ENCODE measurements at regions not wholly inside any gene's neighbourhood (a gene's known extent, or its start where the extent isn't known, plus 50 kb on each side); places are given as distances from the start of the nearest gene placed in this dataset.

GRCh38 chr1:84090447-84091245 is 53.4 kb upstream of the PRKACB start:
- no peak for DNase-seq (ENCODE audit: extremely low read depth in 1 of 2, low read depth in 1 of 2)

- no peak for DNase-seq (ENCODE audit: extremely low read depth in 1 of 2, low read depth in 1 of 2)
Measured at GRCh38 chr1:84089867-84090266, 54.2 kb upstream of the PRKACB start.

- no peak for DNase-seq (ENCODE audit: extremely low read depth in 1 of 2, low read depth in 1 of 2)
Measured at GRCh38 chr1:84089465-84089864, 54.6 kb upstream of the PRKACB start.

- DNase-seq (ENCODE audit: extremely low read depth in 1 of 2, low read depth in 1 of 2) = no peak
Measured at GRCh38 chr1:84086616-84087015, 57.5 kb upstream of the PRKACB start.

DNA sequence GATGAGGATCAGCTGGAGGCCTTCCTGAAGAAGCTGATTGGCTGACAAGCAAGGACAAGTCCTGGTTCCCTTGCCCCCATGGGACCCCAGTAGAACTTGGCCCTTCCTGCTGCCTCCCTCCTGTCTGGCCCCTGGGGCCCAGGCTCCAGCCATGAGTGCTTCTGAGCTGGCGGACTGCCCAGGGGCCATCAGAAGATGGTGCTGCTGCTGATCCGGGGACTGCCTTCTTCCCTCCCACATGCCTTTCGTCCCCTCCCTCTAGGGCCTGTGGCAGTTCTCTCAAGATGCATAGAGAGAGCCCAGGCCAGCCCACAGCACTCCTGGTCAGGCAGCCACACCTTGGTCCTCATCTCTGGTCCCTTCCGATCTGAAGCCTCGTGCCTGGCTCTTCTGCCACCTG is 57.9 kb upstream of the PRKACB start:
- no peak for DNase-seq (ENCODE audit: extremely low read depth in 1 of 2, low read depth in 1 of 2)

- no peak for DNase-seq (ENCODE audit: extremely low read depth in 1 of 2, low read depth in 1 of 2)
Measured at GRCh38 chr1:84083307-84083706, 60.8 kb upstream of the PRKACB start.

DNA sequence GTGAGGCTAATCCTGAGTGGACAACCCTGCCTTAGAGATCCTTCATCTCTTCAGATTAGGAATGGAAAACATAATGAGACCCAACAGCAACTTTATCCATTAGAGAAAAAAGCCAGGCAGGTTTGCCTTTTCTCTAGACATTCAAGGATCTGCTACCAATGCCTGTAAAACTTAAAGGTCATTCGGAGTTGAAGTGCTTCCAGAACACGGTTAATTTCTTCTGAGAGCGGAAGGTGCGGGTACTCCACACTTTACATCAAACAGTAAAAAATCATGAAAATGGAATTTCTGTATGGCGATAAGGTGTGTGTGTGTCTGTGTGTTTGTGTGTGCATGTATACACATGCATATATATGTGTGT is 65.2 kb upstream of the PRKACB start:
- no peak for DNase-seq (ENCODE audit: extremely low read depth in 1 of 2, low read depth in 1 of 2)

DNA sequence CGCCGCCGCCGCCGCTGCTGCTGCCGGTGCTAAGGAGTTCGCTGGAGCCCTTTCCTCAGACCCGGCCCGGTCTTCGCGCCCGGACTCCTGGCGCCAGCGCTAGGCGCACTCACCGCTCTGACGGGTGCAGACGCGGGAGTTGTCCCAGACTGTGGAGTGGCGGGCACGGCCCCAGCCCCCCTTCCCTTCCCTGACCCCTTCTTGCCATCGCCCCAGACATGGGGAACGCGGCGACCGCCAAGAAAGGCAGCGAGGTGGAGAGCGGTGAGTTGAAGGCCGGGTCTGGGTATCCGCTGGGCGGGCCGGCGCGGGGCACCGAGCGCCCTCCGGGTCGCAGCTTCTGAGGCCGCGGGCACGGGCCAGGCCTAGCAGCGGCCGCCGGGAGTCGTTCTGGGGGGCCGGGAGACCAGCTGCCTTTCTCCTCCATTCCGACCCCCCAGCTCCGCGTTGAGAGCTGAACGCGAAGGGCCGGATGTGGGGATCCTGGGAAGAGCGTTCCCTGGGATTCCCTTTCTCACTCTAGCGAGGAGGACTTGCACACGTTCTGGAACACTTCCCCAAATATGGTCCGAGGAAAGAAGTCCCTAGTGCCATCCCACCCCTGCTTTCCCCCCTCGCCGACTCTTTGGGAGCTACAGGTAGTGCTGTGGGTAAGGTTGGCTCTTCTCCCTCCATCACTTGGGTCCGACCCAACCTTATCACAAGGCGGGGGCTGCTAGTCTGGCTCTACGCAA is 65.8 kb upstream of the PRKACB start:
- peak in 1 of 2 donors; percentile 1 for DNase-seq (ENCODE audit: extremely low read depth in 1 of 2, low read depth in 1 of 2)

- peak; percentile 56 to 68 for DNase-seq (ENCODE audit: extremely low read depth in 1 of 2, low read depth in 1 of 2)
Measured at GRCh38 chr1:84077476-84078107, 66.5 kb upstream of the PRKACB start.

GRCh38 chr1:84073266-84073665 is 70.8 kb upstream of the PRKACB start:
- no peak for DNase-seq (ENCODE audit: extremely low read depth in 1 of 2, low read depth in 1 of 2)

DNA sequence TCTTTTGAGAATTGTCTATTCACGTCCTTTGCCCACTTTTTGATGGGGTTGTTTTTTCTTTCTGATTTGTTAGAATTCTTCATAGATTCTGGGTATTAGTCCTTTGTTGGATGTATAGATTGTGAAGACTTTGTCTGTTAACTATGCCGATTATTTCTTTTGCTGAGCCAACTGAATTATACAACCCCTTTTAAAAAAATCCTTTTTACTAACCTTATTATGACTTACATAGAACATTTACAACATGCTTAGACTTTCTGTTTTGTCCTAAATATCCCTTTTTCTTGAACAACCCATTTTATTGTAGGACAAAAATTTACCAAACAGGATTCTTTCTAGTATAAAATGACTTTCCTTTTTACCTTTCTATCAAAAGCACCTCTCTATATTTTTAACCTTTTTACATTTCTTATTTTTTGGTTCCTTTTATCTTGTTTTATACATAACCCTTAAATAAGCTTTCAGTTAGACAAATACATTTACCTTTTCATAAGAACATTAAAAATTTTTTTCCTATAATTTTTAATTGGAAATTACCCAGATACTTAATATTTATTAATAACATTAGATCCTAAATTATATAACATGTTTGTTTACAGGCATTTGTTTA is 70.4 kb upstream of the TTLL7 start:
- DNase-seq (ENCODE audit: extremely low read depth in 1 of 2, low read depth in 1 of 2) = no peak

- DNase-seq (ENCODE audit: extremely low read depth in 1 of 2, low read depth in 1 of 2) = no peak
Measured at GRCh38 chr1:84062496-84062895, 63.6 kb upstream of the TTLL7 start.

DNA sequence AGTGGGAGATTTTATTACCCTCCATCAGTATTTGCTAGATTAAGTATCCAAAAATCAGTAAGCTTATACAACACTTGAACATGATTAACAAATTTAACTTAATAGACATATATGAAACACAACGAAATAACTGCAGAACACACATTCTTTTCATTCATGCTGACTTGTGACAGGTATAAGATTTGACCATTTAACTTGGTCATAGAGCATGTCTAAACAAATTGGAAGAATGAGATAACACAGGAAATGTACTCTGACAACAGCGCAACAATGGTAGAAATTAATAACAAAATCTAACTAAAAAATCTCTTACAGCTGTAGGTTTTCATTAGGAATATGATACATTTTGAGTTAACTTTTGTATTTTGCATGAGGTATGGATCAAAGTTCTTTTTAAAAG is 62.4 kb upstream of the TTLL7 start:
- no peak for DNase-seq (ENCODE audit: extremely low read depth in 1 of 2, low read depth in 1 of 2)

GRCh38 chr1:84060781-84061180 is 61.8 kb upstream of the TTLL7 start:
- no peak for DNase-seq (ENCODE audit: extremely low read depth in 1 of 2, low read depth in 1 of 2)

GRCh38 chr1:84048820-84049219 is 49.9 kb upstream of the TTLL7 start:
- no peak for DNase-seq (ENCODE audit: extremely low read depth in 1 of 2, low read depth in 1 of 2)
